Spleen (tissue), 7 donors: ENCODE measurements at regions not wholly inside any gene's neighbourhood (a gene's known extent, or its start where the extent isn't known, plus 50 kb on each side); places are given as distances from the start of the nearest gene placed in this dataset.

Experiments used
- POLR2A ChIP-seq, 3 donors: fragments of 450-650 bp; IDR thresholded peaks; one replicate each; pipeline ENCODE4 v1.5.1; 2017; ENCODE audit warnings: antibody characterized with exemption in 3 of 3, mild to moderate bottlenecking in 1 of 3
- POLR2AphosphoS5 ChIP-seq, 3 donors: sonication (generic); formaldehyde crosslinking; IDR thresholded peaks; one replicate each; pipeline ENCODE4 v1.5.1; 2017; ENCODE audit warnings: antibody characterized with exemption in 3 of 3
- TF ChIP-seq, protein P1 (sequence below), 11 experiments: fragments of 200-600 bp in 7 of 11; fragments of 450-650 bp in 4 of 11; sonication (generic) in 4 of 11; IDR thresholded peaks in 8 of 11; conservative IDR thresholded peaks in 3 of 11; 1 replicate in 7 of 11; 2 replicates in 4 of 11; pipeline versions ENCODE4 v1.4.0 to v1.8.0; 2016 to 2021; ENCODE audit warnings: antibody characterized with exemption in 11 of 11, inconsistent platforms in 4 of 11, mild to moderate bottlenecking in 1 of 11
- donor health status: DM: no; HTN: no; CAD: no; lungs with moderate emphysema.
- donor health status: DM: no; HTN: no; CAD: no.
- donor health status: DM: no; HTN: no; CAD: no.

DNA sequence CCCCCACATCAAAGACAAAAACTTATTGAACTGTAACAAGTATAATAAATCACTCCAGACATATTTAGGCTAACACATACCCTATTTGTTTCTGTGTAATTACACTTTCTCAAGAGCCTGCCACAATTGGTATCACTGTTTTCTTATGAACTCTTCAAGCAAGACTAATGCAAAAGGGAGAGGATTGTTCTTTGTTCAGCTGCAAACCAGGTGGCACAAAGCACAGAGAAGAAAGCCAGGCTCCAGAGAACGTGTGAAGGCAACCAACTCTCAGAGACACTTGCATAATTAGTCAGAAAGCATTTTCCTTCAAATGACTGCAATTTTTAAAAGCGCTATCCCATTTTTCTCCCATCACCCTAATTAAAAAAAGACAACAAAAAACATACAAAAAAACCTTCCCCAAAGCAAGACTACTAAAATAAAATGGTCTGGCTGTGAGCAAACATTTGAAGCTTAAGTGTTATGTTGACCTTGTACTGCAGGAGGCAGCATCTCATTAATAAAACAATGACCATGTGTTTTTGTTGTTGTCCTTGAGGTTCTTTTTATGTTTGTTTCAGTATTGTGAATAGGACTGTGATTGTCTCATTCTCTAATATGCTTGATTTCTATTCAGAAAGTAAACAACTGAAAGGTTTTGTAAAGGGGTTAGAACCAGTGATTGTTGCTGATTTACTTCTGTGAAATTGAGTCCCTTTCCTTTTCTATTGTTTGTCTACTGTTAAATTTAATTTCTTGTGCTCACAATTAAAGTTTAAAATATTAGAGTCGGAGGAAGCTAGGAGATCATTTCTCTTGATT, 452.7 kb upstream of the PDE3A start:
- TF ChIP-seq, protein P1, sequence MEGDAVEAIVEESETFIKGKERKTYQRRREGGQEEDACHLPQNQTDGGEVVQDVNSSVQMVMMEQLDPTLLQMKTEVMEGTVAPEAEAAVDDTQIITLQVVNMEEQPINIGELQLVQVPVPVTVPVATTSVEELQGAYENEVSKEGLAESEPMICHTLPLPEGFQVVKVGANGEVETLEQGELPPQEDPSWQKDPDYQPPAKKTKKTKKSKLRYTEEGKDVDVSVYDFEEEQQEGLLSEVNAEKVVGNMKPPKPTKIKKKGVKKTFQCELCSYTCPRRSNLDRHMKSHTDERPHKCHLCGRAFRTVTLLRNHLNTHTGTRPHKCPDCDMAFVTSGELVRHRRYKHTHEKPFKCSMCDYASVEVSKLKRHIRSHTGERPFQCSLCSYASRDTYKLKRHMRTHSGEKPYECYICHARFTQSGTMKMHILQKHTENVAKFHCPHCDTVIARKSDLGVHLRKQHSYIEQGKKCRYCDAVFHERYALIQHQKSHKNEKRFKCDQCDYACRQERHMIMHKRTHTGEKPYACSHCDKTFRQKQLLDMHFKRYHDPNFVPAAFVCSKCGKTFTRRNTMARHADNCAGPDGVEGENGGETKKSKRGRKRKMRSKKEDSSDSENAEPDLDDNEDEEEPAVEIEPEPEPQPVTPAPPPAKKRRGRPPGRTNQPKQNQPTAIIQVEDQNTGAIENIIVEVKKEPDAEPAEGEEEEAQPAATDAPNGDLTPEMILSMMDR (IDR thresholded peaks at IDR 0.05 in 8 of 11, conservative IDR thresholded peaks at IDR 0.05 in 3 of 11) = peak in 6 of 11 experiments; percentile 36 to 46 (median 42)
- TF ChIP-seq POLR2AphosphoS5 (IDR thresholded peaks at IDR 0.05) = no peak
- TF ChIP-seq POLR2A (IDR thresholded peaks at IDR 0.05) = no peak
